CD4-positive, alpha-beta memory T cell (primary cell): ENCODE measurements at regions not wholly inside any gene's neighbourhood (a gene's known extent, or its start where the extent isn't known, plus 50 kb on each side); places are given as distances from the start of the nearest gene placed in this dataset.

Experiments
- CTCF ChIA-PET: fragments of 350-600 bp; sonication (Branson Sonifier 250); formaldehyde crosslinking; loops from one replicate; lab custom pipeline; 2021; ENCODE audit warnings: inconsistent platforms; ENCODE audit not compliant: partially characterized antibody; lab: Charles Lee
- POLR2A ChIA-PET: fragments of 350-600 bp; sonication (Branson Sonifier 250); formaldehyde crosslinking; loops from one replicate; lab custom pipeline; 2021; ENCODE audit not compliant: partially characterized antibody; lab: Charles Lee
- DNase-seq, 5 donors: peaks; one replicate each; pipeline versions ENCODE4 v3.0.0 to v3.0.0-alpha.2; 2020 to 2022; ENCODE audit warnings: mixed read lengths in 1 of 5
- H3K27ac ChIP-seq: one replicate; pipeline ENCODE4 v1.7.0; 2013; ENCODE audit warnings: low read depth, low read length
- H3K27me3 ChIP-seq: 2 replicates; pipeline ENCODE4 v1.7.0; 2013; ENCODE audit warnings: mild to moderate bottlenecking, low read length, moderate library complexity; ENCODE audit not compliant: insufficient read depth
- H3K36me3 ChIP-seq: 2 replicates; pipeline ENCODE4 v1.7.0; 2013; ENCODE audit warnings: mild to moderate bottlenecking, low read length, moderate library complexity; ENCODE audit not compliant: insufficient read depth
- H3K4me1 ChIP-seq: 2 replicates; pipeline ENCODE4 v1.7.0; 2013; ENCODE audit warnings: mild to moderate bottlenecking, low read length, moderate library complexity; ENCODE audit not compliant: insufficient read depth
- H3K4me3 ChIP-seq, 2 donors: one replicate each; pipeline ENCODE4 v1.7.0; 2013; ENCODE audit warnings: low read length in 2 of 2, mild to moderate bottlenecking in 1 of 2
- H3K9me3 ChIP-seq, 2 donors: one replicate each; pipeline ENCODE4 v1.7.0; 2013; ENCODE audit warnings: low read length in 2 of 2, control low read depth in 1 of 2; ENCODE audit not compliant: control insufficient read depth in 1 of 2
- H3K27ac Mint-ChIP-seq, 7 donors: one replicate each; pipeline ENCODE4 v1.8.0; 2020 to 2021; ENCODE audit warnings: mixed read lengths in 7 of 7, mild to moderate bottlenecking in 6 of 7, inconsistent platforms in 3 of 7, moderate library complexity in 3 of 7
- H3K27me3 Mint-ChIP-seq, 2 donors: one replicate each; pipeline ENCODE4 v1.8.0; 2020 to 2021; ENCODE audit warnings: mixed read lengths in 2 of 2
- H3K36me3 Mint-ChIP-seq, 2 donors: one replicate each; pipeline ENCODE4 v1.8.0; 2020 to 2021; ENCODE audit warnings: mixed read lengths in 2 of 2, inconsistent platforms in 1 of 2, mild to moderate bottlenecking in 1 of 2
- H3K4me1 Mint-ChIP-seq, 4 donors: one replicate each; pipeline ENCODE4 v1.8.0; 2020 to 2021; ENCODE audit warnings: mixed read lengths in 4 of 4, mild to moderate bottlenecking in 1 of 4
- H3K4me3 Mint-ChIP-seq, 8 donors: one replicate each; pipeline ENCODE4 v1.8.0; 2020 to 2021; ENCODE audit warnings: mixed read lengths in 8 of 8, mild to moderate bottlenecking in 7 of 8, moderate library complexity in 6 of 8, inconsistent platforms in 3 of 8
- H3K9me3 Mint-ChIP-seq, 8 donors: one replicate each; pipeline ENCODE4 v1.8.0; 2020 to 2021; ENCODE audit warnings: mixed read lengths in 8 of 8, mild to moderate bottlenecking in 5 of 8, inconsistent platforms in 3 of 8, moderate library complexity in 1 of 8
- intact Hi-C: fragments of 100-400 bp; cut with micrococcal nuclease; formaldehyde crosslinking; loops from one replicate; pipeline ENCODE4 v1.15.1; 2023

- Histone ChIP-seq H3K4me1 (peaks cover 40% of the 10 kb centered on the region), H3K36me3 (no peaks in the 10 kb centered on the region), H3K9me3 (no peaks in the 10 kb centered on the region), H3K4me3 (no peak overlapping the region), H3K27me3 (no peaks in the 10 kb centered on the region), H3K27ac (no peak overlapping the region)
- Mint-ChIP-seq H3K4me3 (no peak overlapping the region), H3K27me3 (no peaks in the 10 kb centered on the region), H3K4me1 (peaks cover 29 to 47% (median 38%) of the 10 kb centered on the region in 4 donors), H3K9me3 (no peaks in the 10 kb centered on the region), H3K27ac (no peak overlapping the region), H3K36me3 (peaks cover 15 to 26% of the 10 kb centered on the region in 2 donors)
- intact Hi-C loops = no loop called here
- ChIA-PET POLR2A (no interaction called here), CTCF (no interaction called here)
- DNase-seq = no peak
These were observed 277.1 kb downstream of the KLF12 start for GRCh38 chr13:73857106-73857505.

- no peaks in the 10 kb centered on the region for H3K27me3 Mint-ChIP-seq
- Histone ChIP-seq H3K9me3 (no peaks in the 10 kb centered on the region), H3K36me3 (no peaks in the 10 kb centered on the region), H3K27ac (no peak overlapping the region), H3K4me1 (peaks cover 33% of the 10 kb centered on the region), H3K4me3 (no peak overlapping the region), H3K27me3 (no peaks in the 10 kb centered on the region)
- no peak for DNase-seq
- H3K27ac Mint-ChIP-seq = peak overlapping the region in 2 of 7 donors; percentile 9 to 18
- CTCF ChIA-PET = interaction anchor here (0.6 to 6.8 kb wide), 6 partner anchors 9 to 710 kb away, joined by 3 to 59 read pairs (median 3); no protein-coding TSS in a partner anchor
- peaks cover 16 to 23% of the 10 kb centered on the region in 2 donors for H3K36me3 Mint-ChIP-seq
- no peaks in the 10 kb centered on the region for H3K9me3 Mint-ChIP-seq
- peaks cover 23 to 51% (median 40%) of the 10 kb centered on the region in 4 donors for H3K4me1 Mint-ChIP-seq
- intact Hi-C loops = no loop called here
- H3K4me3 Mint-ChIP-seq = no peak overlapping the region
- POLR2A ChIA-PET = interaction anchor here (0.6 to 0.9 kb wide), 2 partner anchors 437 to 1080 kb away, joined by 3 read pairs; no protein-coding TSS in a partner anchor
These were observed 283.1 kb downstream of the KLF12 start for GRCh38 chr13:73851104-73851503.

DNA sequence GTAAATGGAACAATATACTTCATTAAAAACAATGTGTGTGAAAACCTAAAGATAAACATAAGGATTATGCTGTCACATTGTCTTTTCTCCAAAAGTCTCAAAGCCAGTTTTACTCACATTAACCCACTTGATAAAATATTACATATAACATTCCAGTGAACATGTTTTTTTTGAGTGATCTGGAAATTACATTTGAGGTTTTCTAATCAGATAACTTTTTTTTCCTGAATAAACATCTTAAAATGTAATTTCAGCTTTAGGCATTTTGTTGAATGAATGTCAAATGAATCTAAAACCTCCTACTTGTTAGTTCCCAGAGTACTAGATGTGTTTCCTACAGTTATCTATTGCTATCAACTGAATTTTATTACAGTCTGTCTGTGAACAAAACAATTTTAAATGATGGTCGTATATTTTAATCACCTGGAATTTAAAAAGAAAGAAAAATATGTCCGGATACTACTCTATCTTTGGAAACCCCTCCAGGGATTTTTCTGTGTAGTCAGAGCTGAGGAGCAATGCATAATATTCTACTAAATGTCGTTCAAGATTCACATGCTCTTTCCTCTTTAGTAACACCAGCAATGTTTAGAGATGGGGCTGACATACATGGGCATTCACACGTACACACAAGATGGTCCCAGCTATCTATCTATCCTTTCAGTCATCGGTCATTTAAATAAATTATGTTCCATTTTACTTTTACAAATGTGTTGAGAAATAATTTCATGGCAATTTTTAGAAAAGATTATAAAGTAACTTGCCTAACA, 283.9 kb downstream of the KLF12 start:
- Histone ChIP-seq H3K4me3 (no peak overlapping the region), H3K4me1 (peaks cover 33% of the 10 kb centered on the region), H3K27ac (no peak overlapping the region), H3K27me3 (no peaks in the 10 kb centered on the region), H3K36me3 (peaks cover 8% of the 10 kb centered on the region), H3K9me3 (no peaks in the 10 kb centered on the region)
- Mint-ChIP-seq H3K9me3 (no peaks in the 10 kb centered on the region), H3K4me1 (peaks cover 28 to 54% (median 45%) of the 10 kb centered on the region in 4 donors), H3K36me3 (peaks cover 18 to 25% of the 10 kb centered on the region in 2 donors), H3K27ac (no peak overlapping the region), H3K4me3 (no peak overlapping the region), H3K27me3 (no peaks in the 10 kb centered on the region)
- intact Hi-C loops = no loop called here
- ChIA-PET POLR2A (interaction anchor here (0.9 to 1.5 kb wide), 2 partner anchors 10 to 438 kb away, joined by 3 to 5 read pairs; no protein-coding TSS in a partner anchor), CTCF (interaction anchor here (0.9 to 6.8 kb wide), 6 partner anchors 10 to 504 kb away, joined by 3 to 59 read pairs (median 4); no protein-coding TSS in a partner anchor)
- no peak for DNase-seq

DNA sequence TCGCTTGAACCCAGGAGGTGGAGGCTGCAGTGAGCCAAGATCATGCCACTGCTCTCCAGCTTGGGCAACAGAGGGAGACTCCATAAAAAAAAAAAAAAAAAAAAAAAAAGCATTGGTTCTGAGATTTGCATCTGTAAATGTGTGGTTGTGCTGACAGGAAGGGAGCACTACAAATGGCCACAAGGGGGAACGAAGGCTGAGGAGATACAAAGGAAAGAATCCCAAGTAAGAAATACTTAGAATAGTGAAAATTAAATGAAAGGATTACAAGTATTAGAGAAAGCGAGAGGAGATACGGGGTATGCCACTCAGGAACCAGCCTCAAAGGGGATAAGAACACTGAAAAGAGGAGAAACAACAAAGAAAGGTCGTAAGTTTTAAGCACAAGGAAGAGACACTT, 284.9 kb downstream of the KLF12 start:
- peaks cover 23 to 28% of the 10 kb centered on the region in 2 donors for H3K36me3 Mint-ChIP-seq
- Histone ChIP-seq H3K4me3 (no peak overlapping the region), H3K27ac (no peak overlapping the region), H3K27me3 (no peaks in the 10 kb centered on the region), H3K4me1 (peaks cover 33% of the 10 kb centered on the region), H3K9me3 (no peaks in the 10 kb centered on the region), H3K36me3 (peaks cover 8% of the 10 kb centered on the region)
- no peaks in the 10 kb centered on the region for H3K27me3 Mint-ChIP-seq
- peaks cover 31 to 59% (median 48%) of the 10 kb centered on the region in 4 donors for H3K4me1 Mint-ChIP-seq
- intact Hi-C loops = no loop called here
- no peaks in the 10 kb centered on the region for H3K9me3 Mint-ChIP-seq
- DNase-seq = peak in 2 of 5 donors; percentile 20 to 29
- peak overlapping the region in 5 of 7 donors; percentile 6 to 62 (median 52) for H3K27ac Mint-ChIP-seq
- CTCF ChIA-PET = interaction anchor here (0.7 to 6.8 kb wide), 19 partner anchors 9 to 1477 kb away, joined by 3 to 59 read pairs (median 4); partner anchors contain the start of gene KLF5
- H3K4me3 Mint-ChIP-seq = peak overlapping the region in 5 of 8 donors; percentile 1 to 52 (median 10)
- POLR2A ChIA-PET = interaction anchor here (1.2 to 1.5 kb wide), 2 partner anchors 11 to 403 kb away, joined by 4 to 5 read pairs; no protein-coding TSS in a partner anchor

- H3K36me3 Mint-ChIP-seq = peaks cover 33 to 36% of the 10 kb centered on the region in 2 donors
These were observed 289.2 kb downstream of the KLF12 start for GRCh38 chr13:73844986-73845385.

GRCh38 chr13:73842626-73843025, 291.6 kb downstream of the KLF12 start:
- Mint-ChIP-seq H3K4me3 (no peak overlapping the region), H3K4me1 (peaks cover 36 to 70% (median 50%) of the 10 kb centered on the region in 4 donors), H3K36me3 (peaks cover 35 to 43% of the 10 kb centered on the region in 2 donors), H3K9me3 (no peaks in the 10 kb centered on the region), H3K27ac (peak overlapping the region in 1 of 7 donors; percentile 31), H3K27me3 (no peaks in the 10 kb centered on the region)
- DNase-seq = no peak
- ChIA-PET CTCF (interaction anchor here (1.1 kb wide), 1 partner anchor 444 kb away, joined by 4 read pairs; no protein-coding TSS in a partner anchor), POLR2A (interaction anchor here (0.5 kb wide), 1 partner anchor 11 kb away, joined by 4 read pairs; no protein-coding TSS in a partner anchor)
- peaks cover 8% of the 10 kb centered on the region for H3K36me3 ChIP-seq
- no peak overlapping the region for H3K4me3 ChIP-seq
- H3K27me3 ChIP-seq = no peaks in the 10 kb centered on the region
- H3K9me3 ChIP-seq = no peaks in the 10 kb centered on the region
- peaks cover 11% of the 10 kb centered on the region for H3K4me1 ChIP-seq
- intact Hi-C loops = no loop called here
- no peak overlapping the region for H3K27ac ChIP-seq

More at GRCh38 chr13:73844986-73845385, 289.2 kb downstream of the KLF12 start:
- H3K36me3 ChIP-seq = peaks cover 8% of the 10 kb centered on the region
- no peaks in the 10 kb centered on the region for H3K27me3 Mint-ChIP-seq
- no peaks in the 10 kb centered on the region for H3K9me3 Mint-ChIP-seq
- no peak for DNase-seq
- peak overlapping the region in 1 of 7 donors; percentile 33 for H3K27ac Mint-ChIP-seq
- no peaks in the 10 kb centered on the region for H3K9me3 ChIP-seq
- CTCF ChIA-PET = no interaction called here
- H3K27me3 ChIP-seq = no peaks in the 10 kb centered on the region
- POLR2A ChIA-PET = interaction anchor here (0.6 kb wide), 1 partner anchor 82 kb away, joined by 3 read pairs; no protein-coding TSS in a partner anchor
- intact Hi-C loops = no loop called here
- peaks cover 44 to 72% (median 55%) of the 10 kb centered on the region in 4 donors for H3K4me1 Mint-ChIP-seq
- H3K4me3 ChIP-seq = no peak overlapping the region
- peaks cover 24% of the 10 kb centered on the region for H3K4me1 ChIP-seq
- H3K4me3 Mint-ChIP-seq = no peak overlapping the region
- H3K27ac ChIP-seq = no peak overlapping the region

DNA sequence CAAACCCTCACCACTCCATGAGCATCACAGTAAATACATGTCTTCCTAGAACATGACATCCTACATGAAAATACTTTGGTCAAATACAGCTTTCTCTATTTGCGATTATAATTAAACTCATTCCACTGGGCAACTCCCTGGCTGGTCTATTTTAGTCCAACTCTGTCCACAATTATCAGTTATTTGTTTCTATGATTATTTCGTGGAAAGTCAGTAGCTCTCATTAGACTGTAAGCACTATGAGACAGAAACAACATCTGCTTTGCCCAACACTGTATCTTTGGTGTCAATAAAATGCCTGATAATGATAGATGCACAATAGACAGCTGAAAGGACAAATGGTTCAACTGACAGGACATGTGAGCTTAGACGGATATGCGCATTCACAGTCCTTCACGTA, 292.0 kb downstream of the KLF12 start:
- H3K36me3 Mint-ChIP-seq = peaks cover 35 to 43% of the 10 kb centered on the region in 2 donors
- peaks cover 8% of the 10 kb centered on the region for H3K36me3 ChIP-seq

More for the DNA sequence above, 292.0 kb downstream of the KLF12 start:
- Histone ChIP-seq H3K9me3 (no peaks in the 10 kb centered on the region), H3K4me1 (peaks cover 13% of the 10 kb centered on the region), H3K27ac (no peak overlapping the region), H3K4me3 (no peak overlapping the region), H3K27me3 (no peaks in the 10 kb centered on the region)
- intact Hi-C loops = no loop called here
- DNase-seq = no peak
- Mint-ChIP-seq H3K4me3 (no peak overlapping the region), H3K27me3 (no peaks in the 10 kb centered on the region), H3K9me3 (no peaks in the 10 kb centered on the region), H3K27ac (peak overlapping the region in 1 of 7 donors; percentile 60), H3K4me1 (peaks cover 40 to 74% (median 54%) of the 10 kb centered on the region in 4 donors)
- ChIA-PET CTCF (interaction anchor here (1.1 kb wide), 1 partner anchor 445 kb away, joined by 4 read pairs; no protein-coding TSS in a partner anchor), POLR2A (interaction anchor here (0.5 to 0.7 kb wide), 2 partner anchors 11 to 16 kb away, joined by 3 to 4 read pairs; no protein-coding TSS in a partner anchor)
